ENCODE measurements at regions not wholly inside any gene's neighbourhood (a gene's known extent, or its start where the extent isn't known, plus 50 kb on each side); places are given as distances from the start of the nearest gene placed in this dataset.

- H3K4me3 ChIP-seq (ENCODE audit: low read depth, low read length): no peak overlapping the region
- TF ChIP-seq CTCF (IDR thresholded peaks at IDR 0.05; ENCODE audit: low read depth, low read length, missing control alignments): no peak
- DNase-seq (ENCODE audit: low read depth): no peak
Observed at GRCh38 chr18:66722671-66723070, 118.8 kb upstream of the CDH19 start.

GRCh38 chr18:66708646-66709045 lies 104.8 kb upstream of the CDH19 start:
- TF ChIP-seq CTCF (IDR thresholded peaks at IDR 0.05; ENCODE audit: low read depth, low read length, missing control alignments): no peak
- DNase-seq (ENCODE audit: low read depth): no peak

GRCh38 chr18:66707473-66707872 lies 103.6 kb upstream of the CDH19 start:
- no peak for TF ChIP-seq CTCF (IDR thresholded peaks at IDR 0.05; ENCODE audit: low read depth, low read length, missing control alignments)
- H3K4me3 ChIP-seq (ENCODE audit: low read depth, low read length): no peak overlapping the region
- DNase-seq (ENCODE audit: low read depth): no peak

More at GRCh38 chr18:66708646-66709045, 104.8 kb upstream of the CDH19 start:
- no peak overlapping the region for H3K4me3 ChIP-seq (ENCODE audit: low read depth, low read length)

- DNase-seq (ENCODE audit: low read depth): no peak
- TF ChIP-seq CTCF (IDR thresholded peaks at IDR 0.05; ENCODE audit: low read depth, low read length, missing control alignments): no peak
- H3K4me3 ChIP-seq (ENCODE audit: low read depth, low read length): no peak overlapping the region
Observed at GRCh38 chr18:66695281-66695680, 91.4 kb upstream of the CDH19 start.

GRCh38 chr18:66694852-66695251 lies 91.0 kb upstream of the CDH19 start:
- no peak for TF ChIP-seq CTCF (IDR thresholded peaks at IDR 0.05; ENCODE audit: low read depth, low read length, missing control alignments)
- DNase-seq (ENCODE audit: low read depth): no peak
- no peak overlapping the region for H3K4me3 ChIP-seq (ENCODE audit: low read depth, low read length)

- DNase-seq (ENCODE audit: low read depth): no peak
- H3K4me3 ChIP-seq (ENCODE audit: low read depth, low read length): no peak overlapping the region
- no peak for TF ChIP-seq CTCF (IDR thresholded peaks at IDR 0.05; ENCODE audit: low read depth, low read length, missing control alignments)
Observed at GRCh38 chr18:66687635-66688034, 83.7 kb upstream of the CDH19 start.

- no peak overlapping the region for H3K4me3 ChIP-seq (ENCODE audit: low read depth, low read length)
- no peak for DNase-seq (ENCODE audit: low read depth)
- no peak for TF ChIP-seq CTCF (IDR thresholded peaks at IDR 0.05; ENCODE audit: low read depth, low read length, missing control alignments)
Observed at GRCh38 chr18:66682855-66683322, 79.0 kb upstream of the CDH19 start.

Data from GM12864 (cell line).